Glutamatergic neuron (in vitro differentiated cells): ENCODE measurements at regions not wholly inside any gene's neighbourhood (a gene's known extent, or its start where the extent isn't known, plus 50 kb on each side); places are given as distances from the start of the nearest gene placed in this dataset.

Source experiments
- DNase-seq: peaks from one replicate; pipeline ENCODE4 v3.0.0; 2022
- H3K27ac Mint-ChIP-seq: one replicate; pipeline ENCODE4 v1.8.0; 2020; ENCODE audit warnings: mild to moderate bottlenecking, mixed read lengths, inconsistent platforms; ENCODE audit not compliant: unreplicated experiment
- H3K27me3 Mint-ChIP-seq: one replicate; pipeline ENCODE4 v1.8.0; 2020; ENCODE audit warnings: mild to moderate bottlenecking, moderate library complexity, mixed read lengths, inconsistent platforms; ENCODE audit not compliant: unreplicated experiment
- H3K36me3 Mint-ChIP-seq: one replicate; pipeline ENCODE4 v1.8.0; 2020; ENCODE audit warnings: mild to moderate bottlenecking, mixed read lengths, inconsistent platforms; ENCODE audit not compliant: unreplicated experiment
- H3K4me1 Mint-ChIP-seq: one replicate; pipeline ENCODE4 v1.8.0; 2020; ENCODE audit warnings: mild to moderate bottlenecking, low read depth, mixed read lengths, inconsistent platforms; ENCODE audit not compliant: unreplicated experiment
- H3K4me3 Mint-ChIP-seq: one replicate; pipeline ENCODE4 v1.8.0; 2020; ENCODE audit warnings: mild to moderate bottlenecking, mixed read lengths, inconsistent platforms; ENCODE audit not compliant: unreplicated experiment
- H3K9me3 Mint-ChIP-seq: one replicate; pipeline ENCODE4 v1.8.0; 2020; ENCODE audit warnings: mild to moderate bottlenecking, moderate library complexity, mixed read lengths, inconsistent platforms; ENCODE audit not compliant: unreplicated experiment
- CTCF ChIP-seq: fragments of 200-600 bp; sonication (generic); IDR thresholded peaks from one replicate; pipeline ENCODE4 v1.5.0; 2021; ENCODE audit not compliant: partially characterized antibody, unreplicated experiment

- peaks cover 3% of the 10 kb centered on the region for H3K9me3 Mint-ChIP-seq
- TF ChIP-seq CTCF = no peak
- DNase-seq = no peak
- no peak overlapping the region for H3K27ac Mint-ChIP-seq
- peaks cover 2% of the 10 kb centered on the region for H3K4me1 Mint-ChIP-seq
- H3K36me3 Mint-ChIP-seq = peaks cover 5% of the 10 kb centered on the region
- H3K27me3 Mint-ChIP-seq = peaks cover 5% of the 10 kb centered on the region
- H3K4me3 Mint-ChIP-seq = no peak overlapping the region
Observed at GRCh38 chr22:27274770-27275449, 526.6 kb downstream of the MN1 start.

GRCh38 chr22:27278946-27279345 lies 522.6 kb downstream of the MN1 start:
- peaks cover 5% of the 10 kb centered on the region for H3K36me3 Mint-ChIP-seq
- H3K9me3 Mint-ChIP-seq = peaks cover 1% of the 10 kb centered on the region
- no peak overlapping the region for H3K4me3 Mint-ChIP-seq
- H3K27me3 Mint-ChIP-seq = peaks cover 3% of the 10 kb centered on the region
- DNase-seq = no peak
- no peaks in the 10 kb centered on the region for H3K4me1 Mint-ChIP-seq
- H3K27ac Mint-ChIP-seq = no peak overlapping the region
- TF ChIP-seq CTCF = no peak

GRCh38 chr22:27283240-27283639 lies 518.3 kb downstream of the MN1 start:
- H3K27me3 Mint-ChIP-seq = peaks cover 3% of the 10 kb centered on the region
- H3K4me1 Mint-ChIP-seq = no peaks in the 10 kb centered on the region
- no peak overlapping the region for H3K4me3 Mint-ChIP-seq
- no peak for TF ChIP-seq CTCF
- H3K27ac Mint-ChIP-seq = no peak overlapping the region
- no peak for DNase-seq
- H3K36me3 Mint-ChIP-seq = peaks cover 4% of the 10 kb centered on the region
- H3K9me3 Mint-ChIP-seq = peaks cover 2% of the 10 kb centered on the region

GRCh38 chr22:27283714-27284113 lies 517.8 kb downstream of the MN1 start:
- H3K36me3 Mint-ChIP-seq = peaks cover 4% of the 10 kb centered on the region
- no peak for DNase-seq
- peaks cover 2% of the 10 kb centered on the region for H3K9me3 Mint-ChIP-seq
- peaks cover 3% of the 10 kb centered on the region for H3K27me3 Mint-ChIP-seq
- H3K4me1 Mint-ChIP-seq = no peaks in the 10 kb centered on the region
- H3K27ac Mint-ChIP-seq = no peak overlapping the region
- no peak overlapping the region for H3K4me3 Mint-ChIP-seq
- TF ChIP-seq CTCF = no peak

DNA sequence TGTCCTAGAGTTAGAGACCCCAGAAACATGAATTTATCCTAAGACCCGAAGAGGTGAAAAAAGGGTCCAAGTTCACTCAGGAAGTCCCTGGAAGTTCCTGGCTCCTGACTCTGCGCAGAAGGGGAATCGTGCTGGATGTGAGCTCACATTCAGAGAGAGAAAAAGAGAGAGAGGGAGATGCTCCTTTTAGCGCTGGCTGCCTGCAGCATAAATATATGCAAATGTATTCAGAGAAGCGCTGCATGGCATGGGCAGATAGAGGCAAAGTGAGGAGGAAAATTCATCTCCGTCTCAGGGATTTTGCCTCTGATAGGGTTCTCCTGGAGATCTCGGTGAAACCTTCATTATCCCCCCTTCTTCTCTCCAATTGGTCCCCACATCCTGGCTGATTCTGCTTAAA lies 517.2 kb downstream of the MN1 start:
- Mint-ChIP-seq H3K36me3 (peaks cover 4% of the 10 kb centered on the region), H3K9me3 (peaks cover 2% of the 10 kb centered on the region)
- DNase-seq = no peak

More for the DNA sequence above, 517.2 kb downstream of the MN1 start:
- no peak overlapping the region for H3K4me3 Mint-ChIP-seq
- TF ChIP-seq CTCF = no peak
- H3K27me3 Mint-ChIP-seq = peaks cover 3% of the 10 kb centered on the region
- H3K4me1 Mint-ChIP-seq = no peaks in the 10 kb centered on the region
- H3K27ac Mint-ChIP-seq = no peak overlapping the region
